ENCODE measurements at regions not wholly inside any gene's neighbourhood (a gene's known extent, or its start where the extent isn't known, plus 50 kb on each side); places are given as distances from the start of the nearest gene placed in this dataset.

GRCh38 chrX:131613260-131613659, 69.4 kb downstream of the OR13H1 start:
- TF ChIP-seq CTCF (conservative IDR thresholded peaks at IDR 0.05), result no peak
- no peaks in the 10 kb centered on the region for H3K36me3 Mint-ChIP-seq (ENCODE audit: low read depth)
- DNase-seq, result no peak
- Histone ChIP-seq H3K4me1 (ENCODE audit: control insufficient read depth, insufficient read depth, low read length) (no peaks in the 10 kb centered on the region), H3K27ac (ENCODE audit: low read depth, low read length) (no peak overlapping the region), H3K36me3 (ENCODE audit: control insufficient read depth, insufficient read depth, low read length) (no peaks in the 10 kb centered on the region), H3K9ac (ENCODE audit: extremely low read depth, low read length, poor library complexity, severe bottlenecking) (no peak overlapping the region), H3K9me3 (ENCODE audit: control insufficient read depth, low read length) (no peaks in the 10 kb centered on the region), H3K27me3 (ENCODE audit: control insufficient read depth, insufficient read depth, low read length, poor library complexity, severe bottlenecking) (no peaks in the 10 kb centered on the region), H3K4me3 (ENCODE audit: low read length) (no peak overlapping the region)
- no peak overlapping the region for H3K4me3 Mint-ChIP-seq
- no peaks in the 10 kb centered on the region for H3K4me1 Mint-ChIP-seq
- H3K9me3 Mint-ChIP-seq, result no peaks in the 10 kb centered on the region
- H3K27me3 Mint-ChIP-seq (ENCODE audit: insufficient read depth), result no peaks in the 10 kb centered on the region
- H3K27ac Mint-ChIP-seq, result no peak overlapping the region
- WGBS, 2 experiments (ENCODE audit: insufficient coverage in 1 of 2, insufficient read length in 1 of 2), result 91% methylated on average over 3 of the region's 3 CpGs; no CpG with 5 or more reads in 1 of the 2 experiments

GRCh38 chrX:131614241-131614640, 70.4 kb downstream of the OR13H1 start:
- Histone ChIP-seq H3K27ac (ENCODE audit: low read depth, low read length) (no peak overlapping the region), H3K4me1 (ENCODE audit: control insufficient read depth, insufficient read depth, low read length) (no peaks in the 10 kb centered on the region), H3K4me3 (ENCODE audit: low read length) (no peak overlapping the region), H3K9ac (ENCODE audit: extremely low read depth, low read length, poor library complexity, severe bottlenecking) (no peak overlapping the region), H3K36me3 (ENCODE audit: control insufficient read depth, insufficient read depth, low read length) (no peaks in the 10 kb centered on the region), H3K9me3 (ENCODE audit: control insufficient read depth, low read length) (no peaks in the 10 kb centered on the region), H3K27me3 (ENCODE audit: control insufficient read depth, insufficient read depth, low read length, poor library complexity, severe bottlenecking) (no peaks in the 10 kb centered on the region)
- Mint-ChIP-seq H3K27me3 (ENCODE audit: insufficient read depth) (no peaks in the 10 kb centered on the region), H3K27ac (no peak overlapping the region), H3K4me3 (no peak overlapping the region), H3K36me3 (ENCODE audit: low read depth) (no peaks in the 10 kb centered on the region), H3K4me1 (no peaks in the 10 kb centered on the region), H3K9me3 (no peaks in the 10 kb centered on the region)
- WGBS, 2 experiments (ENCODE audit: insufficient coverage in 1 of 2, insufficient read length in 1 of 2), result 94 to 100% methylated on average over 1 to 2 of the region's 2 CpGs
- no peak for DNase-seq
- no peak for TF ChIP-seq CTCF (conservative IDR thresholded peaks at IDR 0.05)

GRCh38 chrX:131617182-131617581, 73.3 kb downstream of the OR13H1 start:
- H3K4me1 Mint-ChIP-seq, result no peaks in the 10 kb centered on the region
- no peaks in the 10 kb centered on the region for H3K9me3 Mint-ChIP-seq
- no peaks in the 10 kb centered on the region for H3K27me3 ChIP-seq (ENCODE audit: control insufficient read depth, insufficient read depth, low read length, poor library complexity, severe bottlenecking)
- no peaks in the 10 kb centered on the region for H3K4me1 ChIP-seq (ENCODE audit: control insufficient read depth, insufficient read depth, low read length)
- H3K4me3 ChIP-seq (ENCODE audit: low read length), result no peak overlapping the region
- no peak overlapping the region for H3K27ac ChIP-seq (ENCODE audit: low read depth, low read length)
- H3K9me3 ChIP-seq (ENCODE audit: control insufficient read depth, low read length), result no peaks in the 10 kb centered on the region
- no peak for DNase-seq
- H3K27ac Mint-ChIP-seq, result no peak overlapping the region
- no peak overlapping the region for H3K4me3 Mint-ChIP-seq
- H3K36me3 Mint-ChIP-seq (ENCODE audit: low read depth), result no peaks in the 10 kb centered on the region
- TF ChIP-seq CTCF (conservative IDR thresholded peaks at IDR 0.05), result no peak
- WGBS, 2 experiments (ENCODE audit: insufficient coverage in 1 of 2, insufficient read length in 1 of 2), result 94% methylated on average over 2 of the region's 3 CpGs; no CpG with 5 or more reads in 1 of the 2 experiments
- no peak overlapping the region for H3K9ac ChIP-seq (ENCODE audit: extremely low read depth, low read length, poor library complexity, severe bottlenecking)
- H3K36me3 ChIP-seq (ENCODE audit: control insufficient read depth, insufficient read depth, low read length), result no peaks in the 10 kb centered on the region
- no peaks in the 10 kb centered on the region for H3K27me3 Mint-ChIP-seq (ENCODE audit: insufficient read depth)
